ENCODE measurements at regions not wholly inside any gene's neighbourhood (a gene's known extent, or its start where the extent isn't known, plus 50 kb on each side); places are given as distances from the start of the nearest gene placed in this dataset.

DNA sequence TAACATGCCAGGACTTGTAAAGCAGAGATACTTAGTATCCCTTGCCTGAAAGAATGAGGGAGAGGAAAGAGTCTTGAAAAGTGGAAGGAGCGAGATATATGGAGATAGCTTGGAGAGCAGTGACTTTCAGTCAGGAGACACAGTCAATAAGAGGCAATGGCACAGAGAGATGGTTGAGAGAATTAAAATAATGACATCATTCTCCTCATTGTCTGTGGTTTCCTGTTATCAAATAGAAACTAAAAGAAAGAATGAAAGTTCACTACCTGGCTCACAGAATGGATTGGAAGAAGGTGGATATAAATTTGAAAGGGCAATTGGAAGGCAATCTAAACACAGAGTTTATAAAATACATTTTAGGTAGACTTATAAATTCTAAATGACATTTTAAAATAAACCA is 760.2 kb upstream of the AADAT start:
- TF ChIP-seq, protein P1, sequence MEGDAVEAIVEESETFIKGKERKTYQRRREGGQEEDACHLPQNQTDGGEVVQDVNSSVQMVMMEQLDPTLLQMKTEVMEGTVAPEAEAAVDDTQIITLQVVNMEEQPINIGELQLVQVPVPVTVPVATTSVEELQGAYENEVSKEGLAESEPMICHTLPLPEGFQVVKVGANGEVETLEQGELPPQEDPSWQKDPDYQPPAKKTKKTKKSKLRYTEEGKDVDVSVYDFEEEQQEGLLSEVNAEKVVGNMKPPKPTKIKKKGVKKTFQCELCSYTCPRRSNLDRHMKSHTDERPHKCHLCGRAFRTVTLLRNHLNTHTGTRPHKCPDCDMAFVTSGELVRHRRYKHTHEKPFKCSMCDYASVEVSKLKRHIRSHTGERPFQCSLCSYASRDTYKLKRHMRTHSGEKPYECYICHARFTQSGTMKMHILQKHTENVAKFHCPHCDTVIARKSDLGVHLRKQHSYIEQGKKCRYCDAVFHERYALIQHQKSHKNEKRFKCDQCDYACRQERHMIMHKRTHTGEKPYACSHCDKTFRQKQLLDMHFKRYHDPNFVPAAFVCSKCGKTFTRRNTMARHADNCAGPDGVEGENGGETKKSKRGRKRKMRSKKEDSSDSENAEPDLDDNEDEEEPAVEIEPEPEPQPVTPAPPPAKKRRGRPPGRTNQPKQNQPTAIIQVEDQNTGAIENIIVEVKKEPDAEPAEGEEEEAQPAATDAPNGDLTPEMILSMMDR (conservative IDR thresholded peaks at IDR 0.05; ENCODE audit: low read depth, low read length) = no peak
- no peak overlapping the region for H3K4me3 ChIP-seq (ENCODE audit: low read depth, low read length)
- no peak for DNase-seq (ENCODE audit: low read depth)

DNA sequence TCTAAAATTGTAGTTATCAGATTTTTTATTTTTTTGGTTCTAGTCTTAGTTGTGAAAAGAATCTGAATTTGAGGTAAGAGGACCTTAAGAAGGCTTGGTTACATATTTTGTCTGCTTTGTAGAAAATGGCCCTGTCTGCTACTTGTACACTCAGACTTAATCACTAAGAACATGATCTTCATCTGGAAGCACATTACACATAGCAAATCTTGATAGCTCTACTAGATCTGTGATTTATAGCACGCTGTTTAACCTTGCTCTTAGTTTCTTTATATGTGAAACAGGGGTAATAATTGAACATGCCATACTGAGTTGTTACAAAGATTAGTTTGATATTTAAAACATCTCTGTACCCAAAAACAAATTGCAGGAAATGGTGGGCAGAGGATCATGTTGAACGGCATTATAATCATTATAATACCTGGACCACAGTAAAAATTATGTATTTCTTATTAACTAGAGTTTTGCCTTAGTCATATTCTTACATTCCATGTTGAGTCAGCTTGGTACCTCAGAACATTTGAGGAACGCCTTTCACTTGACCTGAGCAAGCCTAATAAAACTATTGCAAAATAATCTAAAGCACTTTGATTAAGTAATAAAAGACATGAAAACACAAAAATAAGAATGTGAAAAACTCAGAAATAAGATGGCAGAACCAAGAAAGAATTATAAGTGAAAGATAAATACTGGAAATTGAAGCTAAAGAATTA is 738.0 kb upstream of the AADAT start:
- no peak overlapping the region for H3K4me3 ChIP-seq (ENCODE audit: low read depth, low read length)
- TF ChIP-seq, protein P1 (conservative IDR thresholded peaks at IDR 0.05; ENCODE audit: low read depth, low read length) = no peak
- DNase-seq (ENCODE audit: low read depth) = peak; percentile 50

DNA sequence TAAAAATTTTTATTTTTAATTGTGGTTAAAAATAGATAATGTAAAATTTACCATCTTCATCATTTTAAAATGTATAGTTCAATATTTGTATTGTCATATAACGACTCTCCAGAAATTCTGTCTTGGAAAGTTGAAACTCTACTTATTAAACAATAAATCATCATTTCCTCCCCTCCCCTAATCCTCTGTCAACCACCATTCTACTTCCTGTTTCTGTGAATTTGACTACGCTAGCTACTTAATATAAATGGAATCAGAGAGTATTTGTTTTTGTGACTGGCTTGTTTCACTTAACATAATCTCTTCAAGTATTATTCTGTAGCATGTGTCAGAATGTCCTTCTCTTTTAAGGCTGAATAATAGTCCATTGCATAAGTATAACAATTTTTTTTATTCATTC is 729.0 kb upstream of the AADAT start:
- no peak overlapping the region for H3K4me3 ChIP-seq (ENCODE audit: low read depth, low read length)
- no peak for DNase-seq (ENCODE audit: low read depth)
- TF ChIP-seq, protein P1 (conservative IDR thresholded peaks at IDR 0.05; ENCODE audit: low read depth, low read length) = no peak

DNA sequence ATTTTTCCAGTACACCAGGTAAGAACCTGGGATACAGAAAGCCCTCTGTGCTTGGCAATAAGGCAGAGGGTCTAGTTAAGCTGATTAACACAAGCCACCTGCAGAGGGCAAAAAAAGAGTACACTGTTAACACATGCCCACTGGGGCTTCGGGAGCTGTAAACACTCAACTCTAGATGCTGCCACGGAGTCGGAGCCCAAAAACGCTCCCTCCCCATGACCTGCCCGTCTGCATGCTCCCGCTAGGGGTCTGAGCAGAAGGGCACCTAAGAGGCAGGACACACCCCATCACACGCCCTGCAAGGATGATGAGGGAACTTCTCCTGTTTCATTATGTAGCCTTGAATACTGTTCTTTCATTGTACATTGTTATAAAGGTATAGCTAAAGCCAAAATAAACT is 715.6 kb upstream of the AADAT start:
- TF ChIP-seq, protein P1 (conservative IDR thresholded peaks at IDR 0.05; ENCODE audit: low read depth, low read length) = no peak
- H3K4me3 ChIP-seq (ENCODE audit: low read depth, low read length) = no peak overlapping the region
- DNase-seq (ENCODE audit: low read depth) = no peak

DNA sequence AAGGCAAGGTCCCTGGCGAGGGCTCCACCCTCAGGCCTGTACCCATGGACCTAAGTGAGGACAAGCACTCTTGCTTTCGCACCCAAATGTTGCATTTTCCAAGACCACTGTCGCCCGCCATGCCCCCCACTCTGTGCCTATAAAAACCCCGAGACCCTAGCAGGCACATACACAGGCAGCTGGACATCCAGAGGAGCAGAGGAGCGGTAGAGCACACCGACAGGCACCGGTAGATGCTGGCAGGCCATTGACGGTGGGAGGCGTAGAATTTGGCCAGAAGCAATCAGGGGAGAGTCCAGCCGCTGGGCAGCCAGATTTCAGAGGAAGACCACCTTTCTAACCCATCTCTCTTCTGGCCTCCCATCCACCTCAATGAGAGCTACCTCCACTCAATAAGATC is 715.2 kb upstream of the AADAT start:
- no peak for DNase-seq (ENCODE audit: low read depth)
- no peak overlapping the region for H3K4me3 ChIP-seq (ENCODE audit: low read depth, low read length)
- TF ChIP-seq, protein P1 (conservative IDR thresholded peaks at IDR 0.05; ENCODE audit: low read depth, low read length) = no peak

DNA sequence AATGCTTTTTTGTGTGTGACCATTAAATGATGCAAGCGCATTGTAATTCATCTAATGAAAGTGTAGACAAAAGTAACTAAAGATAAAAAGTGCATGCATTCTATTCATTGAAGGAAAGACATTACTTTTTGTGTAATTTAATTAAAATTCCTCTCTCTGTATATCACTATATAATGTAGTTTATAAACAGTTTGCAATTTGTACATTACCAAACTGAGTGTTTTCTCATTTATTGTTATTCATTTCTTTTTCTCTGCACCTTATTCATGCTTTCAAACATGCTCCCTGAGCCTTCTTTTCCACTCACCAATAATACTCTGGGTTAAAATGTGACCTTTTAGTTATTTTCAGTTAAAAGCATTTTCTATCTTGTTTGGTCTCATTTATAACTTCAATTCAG is 713.7 kb upstream of the AADAT start:
- no peak overlapping the region for H3K4me3 ChIP-seq (ENCODE audit: low read depth, low read length)
- no peak for DNase-seq (ENCODE audit: low read depth)
- TF ChIP-seq, protein P1 (conservative IDR thresholded peaks at IDR 0.05; ENCODE audit: low read depth, low read length) = no peak

DNA sequence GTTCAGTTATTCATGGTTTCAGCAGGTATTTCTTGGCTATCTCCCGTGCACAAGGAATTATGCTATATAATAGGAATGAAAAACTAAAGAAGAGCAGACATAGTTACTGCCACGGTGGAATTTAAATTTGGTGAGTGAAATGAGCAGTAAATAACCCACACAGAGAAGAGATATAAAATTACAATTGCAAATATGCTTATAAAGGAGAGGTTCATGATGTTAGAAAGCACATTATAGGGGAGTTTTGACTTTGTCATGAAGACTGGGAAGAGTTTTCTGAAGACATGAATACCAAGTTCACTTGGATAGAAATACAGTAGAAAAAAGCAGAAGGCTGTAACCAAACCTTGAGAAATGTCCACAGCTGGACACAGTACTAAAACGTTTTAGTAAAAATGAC is 712.0 kb upstream of the AADAT start:
- no peak for DNase-seq (ENCODE audit: low read depth)
- TF ChIP-seq, protein P1 (conservative IDR thresholded peaks at IDR 0.05; ENCODE audit: low read depth, low read length) = no peak
- no peak overlapping the region for H3K4me3 ChIP-seq (ENCODE audit: low read depth, low read length)
